WERI-Rb-1 (cell line): ENCODE measurements at regions not wholly inside any gene's neighbourhood (a gene's known extent, or its start where the extent isn't known, plus 50 kb on each side); places are given as distances from the start of the nearest gene placed in this dataset.

Source experiments
- DNase-seq: peaks from one replicate; pipeline ENCODE4 v3.0.0-alpha.2; 2020
- H3K27ac ChIP-seq: fragments of 250-450 bp; sonication (Bioruptor Pico); 2 replicates; pipeline ENCODE4 v1.5.1; 2020; ENCODE audit warnings: mild to moderate bottlenecking, moderate library complexity
- H3K27me3 ChIP-seq: fragments of 250-450 bp; sonication (Bioruptor Pico); 2 replicates; pipeline ENCODE4 v1.5.1; 2021; ENCODE audit warnings: mild to moderate bottlenecking, low read depth, moderate library complexity; ENCODE audit not compliant: insufficient read depth, severe bottlenecking
- H3K36me3 ChIP-seq: fragments of 250-450 bp; sonication (Bioruptor Pico); 2 replicates; pipeline ENCODE4 v1.5.1; 2020; ENCODE audit warnings: mild to moderate bottlenecking, moderate library complexity
- H3K4me3 ChIP-seq: 2 replicates; pipeline ENCODE4 v1.5.1; 2011; ENCODE audit warnings: low read depth, mild to moderate bottlenecking, control low read depth, low read length
- H3K9me3 ChIP-seq: fragments of 250-450 bp; sonication (Bioruptor Pico); 2 replicates; pipeline ENCODE4 v1.5.1; 2021; ENCODE audit warnings: mild to moderate bottlenecking, moderate library complexity; ENCODE audit not compliant: severe bottlenecking
- TF ChIP-seq, protein P1 (sequence below): IDR thresholded peaks from 2 replicates; pipeline ENCODE4 v1.5.1; 2011; ENCODE audit warnings: low read depth, mild to moderate bottlenecking, control low read depth, inconsistent platforms, low read length

DNA sequence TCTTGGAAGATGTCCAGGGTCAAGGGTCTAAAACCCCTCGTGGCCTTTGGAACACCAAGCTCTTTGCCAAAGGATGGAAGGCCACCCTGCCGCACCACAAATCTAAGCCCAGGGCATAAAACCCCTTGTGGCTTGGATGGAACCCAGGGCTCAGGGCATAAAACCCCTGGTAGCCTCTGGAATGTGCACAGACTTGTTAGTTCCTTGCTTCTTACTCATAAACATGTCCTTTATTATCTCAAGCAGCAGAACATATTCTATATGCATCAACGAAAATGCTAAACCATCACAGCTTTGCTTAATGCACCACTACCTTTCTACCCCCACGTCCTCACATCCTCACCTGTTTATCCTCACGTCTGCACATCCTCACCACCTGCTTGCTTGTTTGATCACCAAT, 998.0 kb downstream of the DSC3 start:
- Histone ChIP-seq H3K27me3 (no peaks in the 10 kb centered on the region), H3K9me3 (no peaks in the 10 kb centered on the region), H3K4me3 (no peak overlapping the region), H3K36me3 (no peaks in the 10 kb centered on the region), H3K27ac (no peak overlapping the region)
- TF ChIP-seq, protein P1, sequence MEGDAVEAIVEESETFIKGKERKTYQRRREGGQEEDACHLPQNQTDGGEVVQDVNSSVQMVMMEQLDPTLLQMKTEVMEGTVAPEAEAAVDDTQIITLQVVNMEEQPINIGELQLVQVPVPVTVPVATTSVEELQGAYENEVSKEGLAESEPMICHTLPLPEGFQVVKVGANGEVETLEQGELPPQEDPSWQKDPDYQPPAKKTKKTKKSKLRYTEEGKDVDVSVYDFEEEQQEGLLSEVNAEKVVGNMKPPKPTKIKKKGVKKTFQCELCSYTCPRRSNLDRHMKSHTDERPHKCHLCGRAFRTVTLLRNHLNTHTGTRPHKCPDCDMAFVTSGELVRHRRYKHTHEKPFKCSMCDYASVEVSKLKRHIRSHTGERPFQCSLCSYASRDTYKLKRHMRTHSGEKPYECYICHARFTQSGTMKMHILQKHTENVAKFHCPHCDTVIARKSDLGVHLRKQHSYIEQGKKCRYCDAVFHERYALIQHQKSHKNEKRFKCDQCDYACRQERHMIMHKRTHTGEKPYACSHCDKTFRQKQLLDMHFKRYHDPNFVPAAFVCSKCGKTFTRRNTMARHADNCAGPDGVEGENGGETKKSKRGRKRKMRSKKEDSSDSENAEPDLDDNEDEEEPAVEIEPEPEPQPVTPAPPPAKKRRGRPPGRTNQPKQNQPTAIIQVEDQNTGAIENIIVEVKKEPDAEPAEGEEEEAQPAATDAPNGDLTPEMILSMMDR, result no peak
- no peak for DNase-seq

DNA sequence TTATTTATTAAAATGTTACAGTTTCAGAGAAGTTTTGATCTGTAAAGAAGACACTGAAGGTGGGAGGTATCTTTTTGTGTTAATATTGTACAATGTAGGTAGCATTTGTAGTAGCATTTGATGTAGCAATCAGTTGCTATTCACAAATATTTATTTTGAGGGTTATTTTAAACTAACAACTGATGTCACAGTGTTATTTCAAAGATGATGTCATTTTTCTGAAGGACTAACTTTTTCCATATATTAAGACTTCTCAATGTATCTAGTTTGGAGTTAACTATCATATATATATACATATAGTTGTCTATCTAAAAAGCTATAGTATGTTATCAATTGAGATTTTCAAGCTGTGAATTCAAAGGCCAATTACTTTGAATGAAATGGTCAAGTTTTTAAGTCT, 1003.3 kb downstream of the DSC3 start:
- no peak for DNase-seq
- Histone ChIP-seq H3K27me3 (no peaks in the 10 kb centered on the region), H3K4me3 (no peak overlapping the region), H3K9me3 (no peaks in the 10 kb centered on the region), H3K36me3 (no peaks in the 10 kb centered on the region), H3K27ac (no peak overlapping the region)
- TF ChIP-seq, protein P1, result no peak

DNA sequence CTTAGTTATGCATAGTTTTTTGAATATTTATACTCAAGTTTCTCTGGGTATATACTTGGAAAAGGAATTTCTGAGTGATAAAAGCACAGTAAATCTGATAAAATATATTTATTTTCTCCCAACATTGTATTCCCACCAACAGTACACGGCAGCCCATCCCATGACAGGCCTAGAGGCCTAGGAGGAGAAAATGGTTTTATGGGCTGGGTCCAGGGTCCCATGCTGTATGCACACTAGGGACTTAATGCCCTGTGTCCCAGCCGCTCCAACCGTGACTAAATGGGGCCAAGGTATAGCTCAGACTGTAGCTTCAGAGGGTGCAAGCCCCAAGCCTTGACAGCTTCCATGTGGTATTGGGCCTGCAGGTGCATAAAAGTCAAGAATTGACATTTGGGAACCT, 1007.7 kb downstream of the DSC3 start:
- no peak for DNase-seq
- TF ChIP-seq, protein P1, result no peak
- Histone ChIP-seq H3K4me3 (no peak overlapping the region), H3K9me3 (no peaks in the 10 kb centered on the region), H3K27me3 (no peaks in the 10 kb centered on the region), H3K36me3 (no peaks in the 10 kb centered on the region), H3K27ac (no peak overlapping the region)

DNA sequence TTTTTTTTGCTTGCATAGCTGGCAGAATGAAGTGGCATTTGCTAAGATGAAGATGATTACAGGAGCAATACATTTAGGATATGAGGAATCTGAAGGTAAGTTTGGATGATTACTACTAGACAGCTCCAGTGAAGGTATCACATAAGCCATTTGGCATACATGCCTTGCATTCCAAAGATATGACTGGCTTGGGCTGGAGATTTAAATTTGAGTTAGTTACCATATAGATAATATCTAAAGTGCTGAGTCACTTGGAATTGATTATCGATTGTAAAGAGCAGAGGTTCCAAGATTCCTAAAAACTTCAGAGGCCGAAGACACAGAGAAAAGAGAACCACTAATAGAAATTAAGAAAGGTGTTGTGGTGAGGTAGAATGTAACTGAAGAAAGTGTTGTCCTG, 1026.4 kb downstream of the DSC3 start:
- Histone ChIP-seq H3K27me3 (no peaks in the 10 kb centered on the region), H3K27ac (no peak overlapping the region), H3K9me3 (no peaks in the 10 kb centered on the region), H3K36me3 (no peaks in the 10 kb centered on the region), H3K4me3 (no peak overlapping the region)
- DNase-seq, result no peak
- TF ChIP-seq, protein P1, result no peak

DNA sequence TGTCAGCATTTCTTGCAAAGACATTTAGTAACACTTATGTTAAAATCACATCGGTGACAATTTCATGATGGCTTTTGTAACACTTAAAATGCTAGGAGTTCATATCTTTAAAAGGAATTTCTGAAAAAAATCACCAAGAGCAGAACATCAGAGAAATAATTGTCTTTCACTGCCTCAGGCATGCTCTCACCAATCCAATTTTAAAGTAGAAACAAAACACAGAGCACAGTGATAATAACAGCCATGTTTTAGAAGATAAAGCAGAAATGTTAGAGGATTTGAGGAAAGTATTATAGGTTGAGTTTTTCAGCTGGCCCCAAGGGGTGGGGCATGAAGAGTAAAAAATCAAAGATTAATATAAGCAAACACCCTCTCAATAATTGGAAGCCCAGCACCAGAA, 1037.6 kb downstream of the DSC3 start:
- Histone ChIP-seq H3K9me3 (no peaks in the 10 kb centered on the region), H3K4me3 (no peak overlapping the region), H3K27ac (no peak overlapping the region), H3K27me3 (no peaks in the 10 kb centered on the region), H3K36me3 (no peaks in the 10 kb centered on the region)
- no peak for DNase-seq
- TF ChIP-seq, protein P1, result no peak

DNA sequence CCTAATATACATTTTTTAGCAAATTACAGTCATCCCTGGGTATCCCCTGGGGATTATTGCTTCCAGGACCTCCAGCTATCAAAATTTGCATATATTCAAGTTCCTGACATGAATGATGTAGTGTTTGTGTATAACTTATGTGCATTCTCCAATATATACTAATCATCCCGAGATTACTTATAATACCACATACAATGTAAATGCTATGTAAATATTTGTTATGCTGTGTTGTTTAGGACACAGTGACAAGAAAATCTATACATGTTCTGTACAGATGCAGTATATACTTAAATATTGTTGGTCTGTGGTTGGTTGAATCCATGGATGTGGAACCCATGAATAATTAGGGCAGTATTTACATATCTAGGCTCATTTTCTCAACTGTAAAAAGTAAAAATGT, 1060.3 kb downstream of the DSC3 start:
- Histone ChIP-seq H3K27me3 (no peaks in the 10 kb centered on the region), H3K4me3 (no peak overlapping the region), H3K27ac (no peak overlapping the region), H3K9me3 (peaks cover 2% of the 10 kb centered on the region), H3K36me3 (no peaks in the 10 kb centered on the region)
- TF ChIP-seq, protein P1, result no peak
- no peak for DNase-seq
